ENCODE measurements at regions not wholly inside any gene's neighbourhood (a gene's known extent, or its start where the extent isn't known, plus 50 kb on each side); places are given as distances from the start of the nearest gene placed in this dataset.

GRCh38 chr7:145928937-145929336 lies 187.7 kb upstream of the CNTNAP2 start:
- TF ChIP-seq BHLHE40 (IDR thresholded peaks at IDR 0.05; ENCODE audit: borderline replicate concordance) (no peak), FOXA1 (IDR thresholded peaks at IDR 0.05) (no peak), FOXM1 (IDR thresholded peaks at IDR 0.05; ENCODE audit: borderline replicate concordance) (no peak), TARDBP (IDR thresholded peaks at IDR 0.05) (no peak), PKNOX1 (IDR thresholded peaks at IDR 0.05) (no peak), SP1 (IDR thresholded peaks at IDR 0.05) (no peak), LEF1 (IDR thresholded peaks at IDR 0.05; ENCODE audit: borderline replicate concordance) (no peak), NFRKB (IDR thresholded peaks at IDR 0.05) (no peak), FOXK2 (IDR thresholded peaks at IDR 0.05) (no peak)
